Left lung (tissue), 4 donors: ENCODE measurements at regions not wholly inside any gene's neighbourhood (a gene's known extent, or its start where the extent isn't known, plus 50 kb on each side); places are given as distances from the start of the nearest gene placed in this dataset.
"Not testable (repeated sequence)": the region's sequence is repeated elsewhere in the genome, so short reads cannot be mapped to it uniquely, and the experiment has no call there.

Experiments
- ATAC-seq: fragments of 200-7000 bp; cut with Tn5 transposase; one replicate; pipeline ENCODE4 v1.9.1; 2020; ENCODE audit warnings: moderate library complexity
- DNase-seq, 4 donors: peaks; one replicate each; pipeline ENCODE4 v3.0.0-alpha.2; 2013 to 2020
- H3K27ac ChIP-seq, 2 donors: fragments of 200-600 bp; sonication (generic) in 1 of 2; one replicate each; pipeline versions ENCODE4 v1.5.0 to v1.8.0; 2020 to 2021
- H3K27me3 ChIP-seq, 2 donors: fragments of 200-600 bp; sonication (generic) in 1 of 2; one replicate each; pipeline versions ENCODE4 v1.5.0 to v1.8.0; 2020 to 2021
- H3K36me3 ChIP-seq, 2 donors: fragments of 200-600 bp; sonication (generic) in 1 of 2; one replicate each; pipeline versions ENCODE4 v1.5.0 to v1.8.0; 2020 to 2021
- H3K4me1 ChIP-seq, 2 donors: fragments of 200-600 bp; one replicate each; pipeline ENCODE4 v1.8.0; 2021
- H3K4me3 ChIP-seq, 2 donors: fragments of 200-600 bp; sonication (generic) in 1 of 2; one replicate each; pipeline versions ENCODE4 v1.5.0 to v1.8.0; 2020 to 2021; ENCODE audit warnings: mild to moderate bottlenecking in 1 of 2
- H3K9me3 ChIP-seq, 2 donors: fragments of 200-600 bp; sonication (generic) in 1 of 2; one replicate each; pipeline versions ENCODE4 v1.5.0 to v1.8.0; 2020 to 2021
- CTCF ChIP-seq, 2 donors: fragments of 200-600 bp; sonication (generic) in 1 of 2; IDR thresholded peaks; one replicate each; pipeline versions ENCODE4 v1.5.0 to v1.8.0; 2021; ENCODE audit warnings: antibody characterized with exemption in 2 of 2
- intact Hi-C, 2 donors: fragments of 100-400 bp; cut with DNase I; formaldehyde crosslinking; loops; one replicate each; pipeline versions ENCODE4 v1.11.2 to v1.14.2; 2022
- donor health status: DM: no; HTN: yes; CAD: no.
- donor health status: DM: no; HTN: no; CAD: no.

- no peak for DNase-seq
- H3K4me3 ChIP-seq = no peak overlapping the region
Measured at GRCh38 chrX:122119361-122119760, 1064.7 kb upstream of the GRIA3 start.

GRCh38 chrX:122122274-122122673 is 1061.8 kb upstream of the GRIA3 start:
- Histone ChIP-seq H3K27me3 (no peaks in the 10 kb centered on the region), H3K4me3 (no peak overlapping the region), H3K27ac (no peak overlapping the region), H3K4me1 (no peaks in the 10 kb centered on the region), H3K36me3 (no peaks in the 10 kb centered on the region), H3K9me3 (no peaks in the 10 kb centered on the region)
- ATAC-seq (no peak), DNase-seq (no peak)
- no peak for TF ChIP-seq CTCF (IDR thresholded peaks at IDR 0.05)
- intact Hi-C loops = no loop called here

More at GRCh38 chrX:122119361-122119760, 1064.7 kb upstream of the GRIA3 start:
- Histone ChIP-seq H3K4me1 (no peaks in the 10 kb centered on the region), H3K9me3 (no peaks in the 10 kb centered on the region), H3K27ac (no peak overlapping the region), H3K36me3 (no peaks in the 10 kb centered on the region), H3K27me3 (no peaks in the 10 kb centered on the region)
- no peak for ATAC-seq
- intact Hi-C loops = no loop called here
- TF ChIP-seq CTCF (IDR thresholded peaks at IDR 0.05) = no peak

GRCh38 chrX:122133478-122133877 is 1050.6 kb upstream of the GRIA3 start:
- no peak for TF ChIP-seq CTCF (IDR thresholded peaks at IDR 0.05)
- no peaks in the 10 kb centered on the region for H3K4me1 ChIP-seq
- intact Hi-C loops = no loop called here
- H3K9me3 ChIP-seq = no peaks in the 10 kb centered on the region
- H3K27ac ChIP-seq = no peak overlapping the region
- H3K4me3 ChIP-seq = no peak overlapping the region
- H3K27me3 ChIP-seq = no peaks in the 10 kb centered on the region
- no peaks in the 10 kb centered on the region for H3K36me3 ChIP-seq
- DNase-seq (no peak), ATAC-seq (no peak)

- no peaks in the 10 kb centered on the region for H3K36me3 ChIP-seq
- H3K27me3 ChIP-seq = no peaks in the 10 kb centered on the region
- ATAC-seq = no peak
- DNase-seq = no peak
- H3K27ac ChIP-seq = no peak overlapping the region
- H3K4me3 ChIP-seq = no peak overlapping the region
- H3K9me3 ChIP-seq = no peaks in the 10 kb centered on the region
- intact Hi-C loops = no loop called here
- H3K4me1 ChIP-seq = no peaks in the 10 kb centered on the region
- TF ChIP-seq CTCF (IDR thresholded peaks at IDR 0.05) = no peak
Measured at GRCh38 chrX:122134291-122134690, 1049.8 kb upstream of the GRIA3 start.

GRCh38 chrX:122135070-122135469 is 1049.0 kb upstream of the GRIA3 start:
- ATAC-seq = no peak
- Histone ChIP-seq H3K4me1 (no peaks in the 10 kb centered on the region), H3K27ac (no peak overlapping the region), H3K27me3 (no peaks in the 10 kb centered on the region), H3K36me3 (no peaks in the 10 kb centered on the region), H3K4me3 (no peak overlapping the region), H3K9me3 (no peaks in the 10 kb centered on the region)
- no peak for DNase-seq
- TF ChIP-seq CTCF (IDR thresholded peaks at IDR 0.05) = no peak
- intact Hi-C loops = no loop called here

- intact Hi-C loops, ATAC-seq, H3K4me1 ChIP-seq, H3K9me3 ChIP-seq, H3K4me3 ChIP-seq, DNase-seq, H3K36me3 ChIP-seq, H3K27ac ChIP-seq, H3K27me3 ChIP-seq: not testable (repeated sequence)
Measured at GRCh38 chrX:122140219-122140618, 1043.9 kb upstream of the GRIA3 start.
